M059J (cell line): ENCODE measurements at regions not wholly inside any gene's neighbourhood (a gene's known extent, or its start where the extent isn't known, plus 50 kb on each side); places are given as distances from the start of the nearest gene placed in this dataset.

Experiments
- DNase-seq: peaks from one replicate; pipeline ENCODE4 v3.0.0-alpha.2; 2012; ENCODE audit warnings: low read depth

- DNase-seq, result no peak
Observed at GRCh38 chr11:95388086-95388485, 157.1 kb upstream of the SESN3 start.

GRCh38 chr11:95387325-95387724 lies 156.3 kb upstream of the SESN3 start:
- DNase-seq, result no peak

GRCh38 chr11:95385577-95385976 lies 154.6 kb upstream of the SESN3 start:
- no peak for DNase-seq

GRCh38 chr11:95379479-95379878 lies 148.5 kb upstream of the SESN3 start:
- no peak for DNase-seq

- DNase-seq, result no peak
Observed at GRCh38 chr11:95378789-95379188, 147.8 kb upstream of the SESN3 start.

- DNase-seq, result no peak
Observed at GRCh38 chr11:95378111-95378510, 147.1 kb upstream of the SESN3 start.

- DNase-seq, result no peak
Observed at GRCh38 chr11:95375886-95376285, 144.9 kb upstream of the SESN3 start.

- no peak for DNase-seq
Observed at GRCh38 chr11:95375451-95375850, 144.4 kb upstream of the SESN3 start.

GRCh38 chr11:95374105-95374504 lies 143.1 kb upstream of the SESN3 start:
- no peak for DNase-seq

- no peak for DNase-seq
Observed at GRCh38 chr11:95373241-95373640, 142.2 kb upstream of the SESN3 start.

GRCh38 chr11:95372097-95372656 lies 141.2 kb upstream of the SESN3 start:
- DNase-seq, result no peak

- DNase-seq, result no peak
Observed at GRCh38 chr11:95371153-95371552, 140.2 kb upstream of the SESN3 start.

GRCh38 chr11:95367726-95368125 lies 136.7 kb upstream of the SESN3 start:
- no peak for DNase-seq

GRCh38 chr11:95365348-95365747 lies 134.3 kb upstream of the SESN3 start:
- no peak for DNase-seq

GRCh38 chr11:95364324-95365295 lies 133.6 kb upstream of the SESN3 start:
- no peak for DNase-seq

- DNase-seq, result no peak
Observed at GRCh38 chr11:95363708-95364107, 132.7 kb upstream of the SESN3 start.

- no peak for DNase-seq
Observed at GRCh38 chr11:95363164-95363563, 132.2 kb upstream of the SESN3 start.

GRCh38 chr11:95361180-95361579 lies 130.2 kb upstream of the SESN3 start:
- DNase-seq, result no peak

GRCh38 chr11:95360377-95361075 lies 129.5 kb upstream of the SESN3 start:
- DNase-seq, result no peak

GRCh38 chr11:95359756-95360155 lies 128.8 kb upstream of the SESN3 start:
- no peak for DNase-seq

- DNase-seq, result no peak
Observed at GRCh38 chr11:95359341-95359663, 128.3 kb upstream of the SESN3 start.

- DNase-seq, result no peak
Observed at GRCh38 chr11:95358511-95359340, 127.7 kb upstream of the SESN3 start.
